GM23338 (cell line): ENCODE measurements at regions not wholly inside any gene's neighbourhood (a gene's known extent, or its start where the extent isn't known, plus 50 kb on each side); places are given as distances from the start of the nearest gene placed in this dataset.

Experiments used
- ATAC-seq: fragments of 200-7000 bp; cut with Tn5 transposase; 3 replicates; pipeline ENCODE4 v1.9.1; 2020
- DNase-seq: peaks from one replicate; pipeline ENCODE4 v3.0.0-alpha.2; 2015; ENCODE audit warnings: low spot score
- H2AFZ ChIP-seq: fragments of 200-600 bp; sonication (generic); 2 replicates; pipeline ENCODE4 v1.8.0; 2016; ENCODE audit warnings: antibody characterized with exemption, mild to moderate bottlenecking, moderate library complexity
- H3F3A ChIP-seq: fragments of 200-600 bp; sonication (generic); replicated peaks from 2 replicates; pipeline ENCODE4 v1.8.0; 2017; ENCODE audit warnings: antibody characterized with exemption, mixed run types, low read depth
- H3K27ac ChIP-seq: fragments of 200-600 bp; sonication (generic); 2 replicates; pipeline ENCODE4 v1.6.1; 2016; ENCODE audit warnings: low read depth
- H3K27me3 ChIP-seq: fragments of 200-600 bp; sonication (generic); 2 replicates; pipeline ENCODE4 v1.8.0; 2016; ENCODE audit warnings: mild to moderate bottlenecking, mixed run types, moderate library complexity; ENCODE audit not compliant: insufficient read depth
- H3K36me3 ChIP-seq: fragments of 200-600 bp; sonication (generic); 2 replicates; pipeline ENCODE4 v1.8.0; 2016; ENCODE audit warnings: mild to moderate bottlenecking; ENCODE audit not compliant: insufficient read depth
- H3K4me1 ChIP-seq: fragments of 200-600 bp; sonication (generic); 2 replicates; pipeline ENCODE4 v1.8.0; 2016; ENCODE audit warnings: mild to moderate bottlenecking, moderate library complexity; ENCODE audit not compliant: insufficient read depth
- H3K4me2 ChIP-seq: fragments of 200-600 bp; sonication (generic); 2 replicates; pipeline ENCODE4 v1.7.1; 2017; ENCODE audit warnings: mixed run types
- H3K4me3 ChIP-seq: fragments of 200-600 bp; sonication (generic); 2 replicates; pipeline ENCODE4 v1.6.1; 2016; ENCODE audit warnings: mixed run types
- H3K79me2 ChIP-seq: fragments of 200-600 bp; sonication (generic); replicated peaks from 2 replicates; pipeline ENCODE4 v1.8.0; 2017; ENCODE audit warnings: mild to moderate bottlenecking; ENCODE audit not compliant: insufficient read depth
- H3K9me2 ChIP-seq: fragments of 200-600 bp; sonication (generic); 2 replicates; pipeline ENCODE4 v1.8.0; 2017; ENCODE audit not compliant: insufficient read depth
- H4K20me1 ChIP-seq: fragments of 200-600 bp; sonication (generic); replicated peaks from 2 replicates; pipeline ENCODE4 v1.8.0; 2017; ENCODE audit warnings: mild to moderate bottlenecking; ENCODE audit not compliant: insufficient read depth
- H3K27ac Mint-ChIP-seq: 2 replicates; pipeline ENCODE4 v1.8.0; 2020; ENCODE audit warnings: inconsistent platforms, mild to moderate bottlenecking, moderate library complexity, mixed read lengths
- H3K27me3 Mint-ChIP-seq: 3 replicates; pipeline ENCODE4 v1.8.0; 2022; ENCODE audit warnings: low read depth, mild to moderate bottlenecking, moderate library complexity, mixed read lengths, inconsistent platforms; ENCODE audit not compliant: insufficient read depth, poor library complexity
- H3K36me3 Mint-ChIP-seq: 3 replicates; pipeline ENCODE4 v1.8.0; 2021; ENCODE audit warnings: low read depth, mild to moderate bottlenecking, inconsistent platforms, moderate library complexity, mixed read lengths
- H3K4me1 Mint-ChIP-seq: 3 replicates; pipeline ENCODE4 v1.8.0; 2020; ENCODE audit warnings: mild to moderate bottlenecking, inconsistent platforms, mixed read lengths
- H3K4me3 Mint-ChIP-seq: 3 replicates; pipeline ENCODE4 v1.8.0; 2021; ENCODE audit warnings: moderate library complexity, mild to moderate bottlenecking, inconsistent platforms, mixed read lengths
- H3K9me3 Mint-ChIP-seq: 3 replicates; pipeline ENCODE4 v1.8.0; 2020; ENCODE audit warnings: moderate library complexity, mild to moderate bottlenecking, inconsistent platforms, mixed read lengths
- EZH2phosphoT487 ChIP-seq: fragments of 200-600 bp; sonication (generic); IDR thresholded peaks from one replicate; pipeline ENCODE4 v1.8.1; 2018; ENCODE audit warnings: antibody characterized with exemption; ENCODE audit not compliant: unreplicated experiment
- JUNB ChIP-seq: IDR thresholded peaks from one replicate; pipeline ENCODE4 v1.6.1; 2016; ENCODE audit warnings: antibody characterized with exemption; ENCODE audit not compliant: unreplicated experiment
- STAT1 ChIP-seq: IDR thresholded peaks from one replicate; pipeline ENCODE4 v1.6.1; 2016; ENCODE audit warnings: antibody characterized with exemption; ENCODE audit not compliant: unreplicated experiment
- ZNF114 ChIP-seq: fragments of 250-450 bp; sonication (Bioruptor Pico); IDR thresholded peaks from 2 replicates; pipeline ENCODE4 v1.5.0; 2020; ENCODE audit warnings: mild to moderate bottlenecking, moderate library complexity
- ZNF331 ChIP-seq: fragments of 250-450 bp; sonication (Bioruptor Pico); IDR thresholded peaks from 2 replicates; pipeline ENCODE4 v1.5.0; 2020; ENCODE audit warnings: low read depth, mild to moderate bottlenecking, moderate library complexity
- TF ChIP-seq, protein P1 (sequence below): fragments of 250-450 bp; sonication (Bioruptor Pico); IDR thresholded peaks from 2 replicates; pipeline ENCODE4 v1.5.0; 2020; ENCODE audit warnings: mild to moderate bottlenecking, moderate library complexity

DNA sequence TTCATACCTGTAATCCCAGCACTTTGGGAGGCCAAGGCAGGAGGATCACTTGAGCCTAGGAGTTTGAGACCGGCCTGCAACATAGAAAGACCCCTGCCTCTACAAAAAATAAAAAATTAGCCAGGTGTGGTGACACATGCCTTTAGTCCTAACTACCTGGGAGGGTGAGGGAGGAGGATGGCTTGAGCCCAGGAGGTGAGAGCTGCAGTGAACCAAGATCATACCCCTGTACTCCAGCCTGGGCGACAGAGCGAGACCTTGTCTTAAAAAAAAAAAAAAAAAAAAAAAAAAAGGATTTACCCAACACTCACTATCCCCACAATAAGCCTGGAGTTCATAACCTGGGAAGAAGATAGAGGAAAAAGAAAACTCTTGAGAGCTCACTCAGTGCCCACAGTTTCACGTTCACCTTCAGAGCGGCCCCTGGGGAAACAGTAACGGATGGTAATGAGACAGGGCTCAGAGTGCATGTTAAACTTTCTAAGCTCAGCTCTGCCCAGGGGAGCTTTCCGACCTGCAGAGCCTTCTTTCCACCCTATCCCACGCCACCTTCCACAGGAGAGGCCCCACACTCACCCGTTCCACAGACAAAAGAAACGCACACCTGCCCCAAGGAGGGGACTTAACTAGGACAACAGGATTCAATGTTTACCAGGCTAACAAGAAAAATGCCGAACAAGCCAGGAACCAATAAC, 259.8 kb upstream of the KLF14 start:
- Histone ChIP-seq H3K4me3 (no peak overlapping the region), H3K36me3 (no peaks in the 10 kb centered on the region; the same call in 1 of the 2 replicates), H3F3A (no peaks in the 10 kb centered on the region; the same call in 1 of the 2 replicates), H3K9me2 (no peaks in the 10 kb centered on the region), H3K27ac (0 out of 2 replicates have a peak overlapping the region, but pooled peaks have one; percentile 85), H3K79me2 (peaks cover 6% of the 10 kb centered on the region), H4K20me1 (peaks cover 5% of the 10 kb centered on the region), H3K4me2 (no peak overlapping the region), H3K27me3 (no peaks in the 10 kb centered on the region), H3K4me1 (no peaks in the 10 kb centered on the region), H2AFZ (no peak overlapping the region)
- H3K4me1 Mint-ChIP-seq: peaks cover 13% of the 10 kb centered on the region
- H3K4me3 Mint-ChIP-seq: no peak overlapping the region
- DNase-seq (no peak), ATAC-seq (peak; percentile 44)
- H3K27me3 Mint-ChIP-seq: peaks cover 2% of the 10 kb centered on the region
- H3K27ac Mint-ChIP-seq: peak overlapping the region; percentile 46; the same call in 1 of the 2 replicates
- TF ChIP-seq STAT1: no peak
- TF ChIP-seq EZH2phosphoT487: no peak
- TF ChIP-seq ZNF114 (CRISPR knock-in tag): no peak
- TF ChIP-seq JUNB: no peak
- no peaks in the 10 kb centered on the region for H3K36me3 Mint-ChIP-seq
- no peaks in the 10 kb centered on the region for H3K9me3 Mint-ChIP-seq

DNA sequence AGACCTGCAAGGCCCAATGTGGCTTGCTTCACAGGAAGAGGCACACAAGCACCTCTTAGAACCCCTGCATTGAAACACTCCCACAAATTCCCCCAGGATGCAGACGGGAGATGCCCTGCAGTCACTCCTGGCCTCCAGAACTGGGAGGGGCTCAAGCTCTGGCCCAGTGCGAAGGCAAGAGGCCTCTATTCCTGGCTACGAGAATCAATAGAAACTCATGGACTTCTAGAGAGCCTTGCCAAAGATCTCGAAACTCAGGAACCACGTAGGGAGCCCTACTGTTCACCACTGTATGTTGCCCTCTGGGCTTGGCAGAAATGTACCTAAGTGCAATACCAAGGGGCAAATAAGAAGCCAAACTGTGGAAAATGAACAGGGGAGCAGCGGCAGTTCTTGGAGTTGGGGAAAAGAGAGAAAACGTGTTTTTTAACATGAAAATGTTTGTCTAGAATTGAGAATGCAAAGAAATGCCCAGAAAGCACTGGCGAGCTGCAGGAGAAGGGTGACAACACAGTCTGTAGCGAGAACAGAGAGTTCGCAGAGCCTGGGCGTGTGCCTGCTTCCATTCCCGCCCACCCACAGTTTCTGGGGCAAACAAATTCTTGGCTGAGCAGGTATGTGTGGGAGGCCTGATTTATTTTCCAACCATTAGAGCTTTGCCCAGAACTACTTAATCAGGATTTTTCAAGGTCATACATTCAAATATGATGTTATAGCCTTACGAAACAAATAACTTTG, 260.5 kb upstream of the KLF14 start:
- peak overlapping the region; percentile 46; the same call in 1 of the 2 replicates for H3K27ac Mint-ChIP-seq

More for the DNA sequence above, 260.5 kb upstream of the KLF14 start:
- H3K4me3 Mint-ChIP-seq: no peak overlapping the region
- H3K27me3 Mint-ChIP-seq: peaks cover 2% of the 10 kb centered on the region
- no peaks in the 10 kb centered on the region for H3K9me3 Mint-ChIP-seq
- peak; percentile 24 for DNase-seq
- Histone ChIP-seq H4K20me1 (peaks cover 4% of the 10 kb centered on the region; the same call in 1 of the 2 replicates), H2AFZ (no peak overlapping the region), H3K79me2 (peaks cover 6% of the 10 kb centered on the region; the same call in 1 of the 2 replicates), H3K27me3 (no peaks in the 10 kb centered on the region), H3K4me3 (no peak overlapping the region), H3K4me2 (no peak overlapping the region), H3K9me2 (no peaks in the 10 kb centered on the region), H3K4me1 (no peaks in the 10 kb centered on the region), H3K36me3 (no peaks in the 10 kb centered on the region), H3F3A (no peaks in the 10 kb centered on the region; the same call in 1 of the 2 replicates), H3K27ac (peak overlapping the region; percentile 85)
- TF ChIP-seq JUNB (no peak), ZNF331 (CRISPR knock-in tag) (no peak)
- TF ChIP-seq, protein P1, sequence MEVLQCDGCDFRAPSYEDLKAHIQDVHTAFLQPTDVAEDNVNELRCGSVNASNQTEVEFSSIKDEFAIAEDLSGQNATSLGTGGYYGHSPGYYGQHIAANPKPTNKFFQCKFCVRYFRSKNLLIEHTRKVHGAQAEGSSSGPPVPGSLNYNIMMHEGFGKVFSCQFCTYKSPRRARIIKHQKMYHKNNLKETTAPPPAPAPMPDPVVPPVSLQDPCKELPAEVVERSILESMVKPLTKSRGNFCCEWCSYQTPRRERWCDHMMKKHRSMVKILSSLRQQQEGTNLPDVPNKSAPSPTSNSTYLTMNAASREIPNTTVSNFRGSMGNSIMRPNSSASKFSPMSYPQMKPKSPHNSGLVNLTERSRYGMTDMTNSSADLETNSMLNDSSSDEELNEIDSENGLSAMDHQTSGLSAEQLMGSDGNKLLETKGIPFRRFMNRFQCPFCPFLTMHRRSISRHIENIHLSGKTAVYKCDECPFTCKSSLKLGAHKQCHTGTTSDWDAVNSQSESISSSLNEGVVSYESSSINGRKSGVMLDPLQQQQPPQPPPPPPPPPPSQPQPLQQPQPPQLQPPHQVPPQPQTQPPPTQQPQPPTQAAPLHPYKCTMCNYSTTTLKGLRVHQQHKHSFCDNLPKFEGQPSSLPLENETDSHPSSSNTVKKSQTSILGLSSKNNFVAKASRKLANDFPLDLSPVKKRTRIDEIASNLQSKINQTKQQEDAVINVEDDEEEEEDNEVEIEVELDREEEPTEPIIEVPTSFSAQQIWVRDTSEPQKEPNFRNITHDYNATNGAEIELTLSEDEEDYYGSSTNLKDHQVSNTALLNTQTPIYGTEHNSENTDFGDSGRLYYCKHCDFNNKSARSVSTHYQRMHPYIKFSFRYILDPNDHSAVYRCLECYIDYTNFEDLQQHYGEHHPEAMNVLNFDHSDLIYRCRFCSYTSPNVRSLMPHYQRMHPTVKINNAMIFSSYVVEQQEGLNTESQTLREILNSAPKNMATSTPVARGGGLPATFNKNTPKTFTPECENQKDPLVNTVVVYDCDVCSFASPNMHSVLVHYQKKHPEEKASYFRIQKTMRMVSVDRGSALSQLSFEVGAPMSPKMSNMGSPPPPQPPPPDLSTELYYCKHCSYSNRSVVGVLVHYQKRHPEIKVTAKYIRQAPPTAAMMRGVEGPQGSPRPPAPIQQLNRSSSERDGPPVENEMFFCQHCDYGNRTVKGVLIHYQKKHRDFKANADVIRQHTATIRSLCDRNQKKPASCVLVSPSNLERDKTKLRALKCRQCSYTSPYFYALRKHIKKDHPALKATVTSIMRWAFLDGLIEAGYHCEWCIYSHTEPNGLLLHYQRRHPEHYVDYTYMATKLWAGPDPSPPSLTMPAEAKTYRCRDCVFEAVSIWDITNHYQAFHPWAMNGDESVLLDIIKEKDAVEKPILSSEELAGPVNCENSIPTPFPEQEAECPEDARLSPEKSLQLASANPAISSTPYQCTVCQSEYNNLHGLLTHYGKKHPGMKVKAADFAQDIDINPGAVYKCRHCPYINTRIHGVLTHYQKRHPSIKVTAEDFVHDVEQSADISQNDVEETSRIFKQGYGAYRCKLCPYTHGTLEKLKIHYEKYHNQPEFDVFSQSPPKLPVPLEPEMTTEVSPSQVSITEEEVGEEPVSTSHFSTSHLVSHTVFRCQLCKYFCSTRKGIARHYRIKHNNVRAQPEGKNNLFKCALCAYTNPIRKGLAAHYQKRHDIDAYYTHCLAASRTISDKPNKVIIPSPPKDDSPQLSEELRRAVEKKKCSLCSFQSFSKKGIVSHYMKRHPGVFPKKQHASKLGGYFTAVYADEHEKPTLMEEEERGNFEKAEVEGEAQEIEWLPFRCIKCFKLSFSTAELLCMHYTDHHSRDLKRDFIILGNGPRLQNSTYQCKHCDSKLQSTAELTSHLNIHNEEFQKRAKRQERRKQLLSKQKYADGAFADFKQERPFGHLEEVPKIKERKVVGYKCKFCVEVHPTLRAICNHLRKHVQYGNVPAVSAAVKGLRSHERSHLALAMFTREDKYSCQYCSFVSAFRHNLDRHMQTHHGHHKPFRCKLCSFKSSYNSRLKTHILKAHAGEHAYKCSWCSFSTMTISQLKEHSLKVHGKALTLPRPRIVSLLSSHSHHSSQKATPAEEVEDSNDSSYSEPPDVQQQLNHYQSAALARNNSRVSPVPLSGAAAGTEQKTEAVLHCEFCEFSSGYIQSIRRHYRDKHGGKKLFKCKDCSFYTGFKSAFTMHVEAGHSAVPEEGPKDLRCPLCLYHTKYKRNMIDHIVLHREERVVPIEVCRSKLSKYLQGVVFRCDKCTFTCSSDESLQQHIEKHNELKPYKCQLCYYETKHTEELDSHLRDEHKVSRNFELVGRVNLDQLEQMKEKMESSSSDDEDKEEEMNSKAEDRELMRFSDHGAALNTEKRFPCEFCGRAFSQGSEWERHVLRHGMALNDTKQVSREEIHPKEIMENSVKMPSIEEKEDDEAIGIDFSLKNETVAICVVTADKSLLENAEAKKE (CRISPR knock-in tag): no peak
- ATAC-seq: peak; percentile 63
- H3K36me3 Mint-ChIP-seq: no peaks in the 10 kb centered on the region
- H3K4me1 Mint-ChIP-seq: peaks cover 17% of the 10 kb centered on the region
